Activated CD4-positive, alpha-beta T cell treated with anti-CD3 and anti-CD28 coated beads, Interleukin-2, amount 50 U/mL, for 24 hours (primary cell): ENCODE measurements at regions not wholly inside any gene's neighbourhood (a gene's known extent, or its start where the extent isn't known, plus 50 kb on each side); places are given as distances from the start of the nearest gene placed in this dataset.
"Not testable (repeated sequence)": the region's sequence is repeated elsewhere in the genome, so short reads cannot be mapped to it uniquely, and the experiment has no call there.

Source experiments
- DNase-seq, 2 donors: peaks; one replicate each; pipeline ENCODE4 v3.0.0-alpha.2; 2020; ENCODE audit warnings: low read depth in 1 of 2, low spot score in 1 of 2

- no peak for DNase-seq
Observed at GRCh38 chr7:69374044-69374425, 224.2 kb upstream of the AUTS2 start.

DNA sequence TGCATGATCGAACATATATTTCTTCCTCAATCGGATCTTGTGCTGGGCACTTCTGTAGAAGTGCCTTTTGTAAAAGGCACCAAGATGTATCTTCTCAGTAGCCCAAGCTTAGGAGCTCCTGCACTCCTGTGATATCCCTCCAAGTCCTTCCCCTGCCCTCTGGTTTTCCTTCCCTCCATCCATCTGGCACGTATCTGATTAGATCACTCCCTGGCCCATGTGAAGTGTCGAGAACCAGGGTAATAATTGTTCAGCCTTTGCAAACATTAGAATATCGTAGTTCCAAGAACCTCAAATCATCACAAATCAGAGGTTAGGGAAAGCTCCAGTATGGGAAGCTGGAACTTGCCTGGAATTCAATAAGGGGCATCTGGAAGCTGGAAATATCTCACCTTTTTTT is 221.1 kb upstream of the AUTS2 start:
- DNase-seq = no peak

DNA sequence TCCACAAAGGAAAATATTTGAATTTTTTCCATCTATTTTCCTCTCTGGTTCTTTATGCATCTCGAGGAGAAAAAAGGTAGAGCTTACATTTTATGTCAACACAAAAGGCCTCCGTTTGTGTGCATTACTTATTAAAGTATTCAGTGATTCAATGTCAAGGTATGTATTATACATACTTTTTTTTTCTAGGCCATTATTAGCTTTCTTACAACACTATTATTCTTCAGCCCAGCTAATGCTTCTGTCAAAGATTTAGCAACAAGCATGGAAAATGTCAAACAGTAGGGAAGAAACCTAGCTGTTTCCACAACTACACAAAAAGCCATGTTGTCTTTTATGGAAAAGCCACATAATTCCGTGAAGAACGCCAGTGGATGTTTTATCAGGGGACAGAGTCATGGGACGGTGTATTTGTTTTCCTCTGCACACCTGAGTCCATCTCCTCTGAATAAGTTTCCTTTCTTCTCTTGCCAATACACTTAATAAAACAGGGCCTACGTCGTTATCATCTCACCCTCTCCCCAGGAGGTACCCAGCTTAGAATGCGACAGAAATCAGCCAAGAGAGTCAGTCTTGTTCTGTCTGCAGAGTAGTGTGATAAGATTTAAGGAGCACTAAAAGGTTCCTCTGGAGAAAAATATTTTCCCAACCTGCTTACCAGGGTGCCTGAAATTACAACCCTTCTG is 209.7 kb upstream of the AUTS2 start:
- DNase-seq = no peak

- DNase-seq = no peak
Observed at GRCh38 chr7:69389216-69389615, 209.1 kb upstream of the AUTS2 start.

GRCh38 chr7:69393912-69394311 is 204.4 kb upstream of the AUTS2 start:
- DNase-seq = not testable (repeated sequence)

DNA sequence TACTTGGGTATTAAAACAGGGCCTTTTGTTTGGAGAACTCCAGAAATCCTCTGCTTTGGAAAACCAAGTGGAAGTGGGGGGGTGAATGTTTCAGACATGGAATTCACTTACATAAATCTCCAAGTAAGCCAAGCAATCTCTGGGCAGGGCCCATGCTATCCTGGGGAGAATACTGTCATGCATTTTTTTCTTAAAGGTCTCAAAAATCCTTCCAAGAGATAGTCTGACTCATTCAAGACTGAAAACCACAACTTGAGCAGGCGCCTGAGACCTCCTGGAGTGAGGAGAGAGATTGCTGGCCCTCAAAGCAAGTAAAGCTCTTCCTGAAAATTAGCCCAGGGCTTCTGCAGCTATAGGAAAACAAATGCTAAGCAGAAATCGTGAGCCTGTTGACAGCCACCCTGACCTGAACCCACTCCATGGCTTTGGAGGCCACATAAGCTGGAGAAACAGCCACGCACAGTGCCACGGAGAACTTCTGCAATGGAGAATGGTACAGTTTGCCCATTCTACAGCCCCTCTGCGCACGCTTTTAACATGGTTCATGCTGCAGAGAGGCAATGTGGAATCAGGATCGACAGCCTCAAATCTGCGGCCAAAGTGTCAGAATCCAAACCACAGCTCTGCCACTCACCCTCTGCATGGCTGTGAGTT is 203.1 kb upstream of the AUTS2 start:
- no peak for DNase-seq

GRCh38 chr7:69398986-69399385 is 199.3 kb upstream of the AUTS2 start:
- DNase-seq = no peak

- DNase-seq = no peak
Observed at GRCh38 chr7:69399401-69399800, 198.9 kb upstream of the AUTS2 start.

GRCh38 chr7:69402696-69403095 is 195.6 kb upstream of the AUTS2 start:
- no peak for DNase-seq

GRCh38 chr7:69403169-69403568 is 195.1 kb upstream of the AUTS2 start:
- no peak for DNase-seq

- DNase-seq = no peak
Observed at GRCh38 chr7:69411018-69411417, 187.3 kb upstream of the AUTS2 start.

DNA sequence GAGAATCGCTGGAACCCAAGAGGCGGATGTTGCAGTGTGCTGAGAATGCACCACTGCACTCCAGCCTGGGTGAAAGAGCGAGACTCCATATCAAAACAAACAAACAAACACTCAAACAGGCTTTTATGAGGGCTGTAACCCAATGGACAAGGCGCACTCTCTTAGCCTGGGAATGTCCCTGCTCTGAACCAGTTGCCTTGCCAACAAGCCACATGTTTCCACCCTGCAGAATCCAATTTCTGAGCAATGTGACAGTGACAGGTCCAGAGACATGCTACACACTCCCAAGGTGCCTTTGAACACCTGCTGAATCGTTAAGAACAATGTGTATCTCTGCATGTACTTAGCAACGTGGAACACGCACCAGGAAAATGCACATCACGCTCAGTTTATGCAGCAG is 186.8 kb upstream of the AUTS2 start:
- DNase-seq = no peak

- peak in 1 of 2 donors; percentile 2 for DNase-seq
Observed at GRCh38 chr7:69412331-69413146, 185.7 kb upstream of the AUTS2 start.

DNA sequence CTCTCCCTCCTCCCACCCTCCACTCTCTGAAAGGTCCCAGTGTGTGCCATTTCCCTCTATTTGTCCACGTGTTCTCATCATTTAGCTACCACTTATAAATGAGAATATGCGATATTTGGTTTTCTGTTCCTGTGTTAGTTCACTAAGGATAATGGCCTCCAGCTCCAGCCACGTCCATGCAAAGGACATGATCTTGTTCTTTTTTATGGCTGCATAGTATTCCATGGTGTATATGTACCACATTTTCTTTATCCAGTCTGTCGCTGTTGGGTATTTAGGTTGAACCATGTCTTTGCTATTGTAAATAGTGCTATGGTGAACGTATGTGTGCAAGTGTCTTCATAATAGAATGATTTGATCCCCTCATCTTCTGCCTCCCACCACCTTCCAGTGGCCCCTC is 183.7 kb upstream of the AUTS2 start:
- DNase-seq = no peak

GRCh38 chr7:69418869-69419670 is 179.2 kb upstream of the AUTS2 start:
- no peak for DNase-seq

DNA sequence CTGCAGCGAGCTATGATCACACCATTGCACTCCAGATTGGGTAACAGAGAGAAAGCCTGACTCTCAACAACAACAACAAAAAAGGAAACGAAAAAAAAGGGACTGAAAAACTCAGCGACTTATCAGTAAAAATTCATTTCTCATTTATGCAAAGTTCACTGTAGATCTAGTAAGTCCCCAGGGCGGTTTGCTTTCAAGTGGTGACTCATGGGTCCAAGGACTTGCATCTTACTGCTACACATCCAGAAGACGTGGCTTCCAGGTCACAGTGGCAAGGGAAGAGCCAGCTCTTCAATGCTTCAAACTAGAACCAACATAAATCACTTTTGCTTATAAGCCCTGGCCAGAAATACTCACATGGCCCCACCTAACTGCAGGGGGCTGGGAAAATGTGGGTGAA is 178.3 kb upstream of the AUTS2 start:
- no peak for DNase-seq

DNA sequence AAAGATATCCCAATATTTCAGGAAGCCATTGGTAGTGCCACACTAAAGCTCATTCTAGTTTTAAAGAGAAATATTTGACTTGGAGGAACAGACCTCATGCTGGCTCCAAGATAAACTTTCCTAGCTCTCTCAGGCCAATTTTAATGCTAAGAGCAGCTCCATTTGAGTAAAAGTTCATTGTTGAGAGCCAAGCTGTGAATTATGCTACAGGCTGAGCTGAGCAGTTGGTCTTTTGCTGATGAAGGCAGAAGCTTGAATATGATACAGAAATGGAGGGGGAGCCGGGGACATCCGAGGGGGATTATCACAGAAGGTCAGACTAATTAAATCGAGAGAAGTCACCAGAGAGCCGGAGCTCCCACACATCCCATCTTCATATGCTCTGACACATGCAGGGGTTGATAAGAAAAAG is 175.7 kb upstream of the AUTS2 start:
- no peak for DNase-seq

DNA sequence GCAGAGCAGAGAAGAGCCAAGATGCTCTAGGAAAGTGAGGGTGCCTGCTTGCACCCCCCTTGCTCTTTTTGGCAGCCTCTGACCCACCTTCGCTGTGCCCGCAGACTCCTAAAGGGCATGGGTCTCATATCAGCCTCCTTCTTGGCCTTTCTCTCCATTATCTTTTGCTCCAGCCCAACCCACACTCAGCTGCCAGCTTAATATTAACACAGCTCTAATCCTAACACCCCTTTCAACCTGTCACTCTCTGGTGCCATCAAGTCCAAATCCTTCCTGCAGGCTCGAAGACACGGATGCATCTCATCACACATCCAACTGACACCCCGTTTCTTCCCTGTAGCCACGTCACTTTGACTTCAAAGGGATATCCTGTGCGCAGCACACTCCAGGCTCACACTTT is 171.6 kb upstream of the AUTS2 start:
- DNase-seq = no peak

DNA sequence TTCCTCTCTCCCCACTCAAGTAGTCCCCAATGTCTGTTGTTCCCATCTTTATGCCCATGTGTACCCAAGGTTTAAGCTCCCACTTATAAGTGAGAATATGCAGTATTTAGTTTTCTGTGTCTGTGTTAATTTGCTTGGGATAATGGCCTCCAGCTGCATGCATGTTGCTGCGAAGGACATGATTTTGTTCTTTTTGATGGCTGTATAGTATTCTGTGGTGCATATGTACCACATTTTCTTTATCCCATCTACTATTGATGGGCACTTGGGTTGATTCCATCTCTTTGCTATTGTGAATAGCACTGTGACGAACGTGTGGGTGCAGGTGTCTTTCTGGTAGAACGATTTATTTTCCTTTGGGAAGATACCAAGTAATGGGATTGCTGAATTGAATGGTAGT is 170.2 kb upstream of the AUTS2 start:
- no peak for DNase-seq

DNA sequence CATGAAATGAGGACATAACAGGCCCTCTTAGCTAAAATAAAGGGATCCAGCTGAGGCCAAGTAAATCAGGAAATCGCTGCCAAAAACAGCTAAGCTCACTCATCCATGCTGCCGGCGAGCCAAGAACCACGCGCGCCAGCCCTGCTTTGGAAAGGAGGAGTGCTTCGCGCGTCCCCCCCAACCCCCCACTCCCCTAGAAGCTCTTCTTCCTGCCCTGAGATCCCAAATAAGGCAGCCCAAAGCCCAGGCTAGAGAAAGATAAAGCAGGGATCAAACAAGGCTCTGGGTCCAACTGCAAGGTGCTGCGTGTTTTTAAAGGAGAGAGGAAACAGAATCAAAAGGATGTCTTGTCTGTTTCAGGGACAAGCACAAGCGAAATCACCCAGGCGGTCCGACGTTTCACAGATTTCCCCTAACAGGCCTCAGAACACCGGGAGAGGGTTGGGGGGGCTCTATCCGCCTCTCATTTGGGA is 168.3 kb upstream of the AUTS2 start:
- DNase-seq = no peak

GRCh38 chr7:69430384-69431021 is 167.8 kb upstream of the AUTS2 start:
- no peak for DNase-seq
